H1 (cell line): ENCODE measurements at regions not wholly inside any gene's neighbourhood (a gene's known extent, or its start where the extent isn't known, plus 50 kb on each side); places are given as distances from the start of the nearest gene placed in this dataset.

Source experiments
- CTCF ChIA-PET: fragments of 300-600 bp; sonication (Branson Sonifier 250); formaldehyde crosslinking; loops from one replicate; lab custom pipeline; 2021; ENCODE audit not compliant: partially characterized antibody; lab: Charles Lee
- POLR2A ChIA-PET: fragments of 300-600 bp; sonication (Branson Sonifier 250); formaldehyde crosslinking; loops from one replicate; lab custom pipeline; 2021; ENCODE audit warnings: inconsistent platforms; ENCODE audit not compliant: partially characterized antibody; lab: Charles Lee
- DNase-seq, 2 experiments: peaks; one replicate each; pipeline versions ENCODE4 v3.0.0 to v3.0.0-alpha.2; 2010 to 2022; ENCODE audit warnings: low spot score in 2 of 2, low read depth in 1 of 2, mixed read lengths in 1 of 2
- FAIRE-seq: peaks from 2 replicates; lab custom pipeline; 2011; peaks lifted over from hg19 to GRCh38; lab: Jason Lieb, UNC
- H2AFZ ChIP-seq: 2 replicates; pipeline ENCODE4 v1.8.1; 2012; ENCODE audit warnings: low read length, inconsistent platforms
- H2AK5ac ChIP-seq: 2 replicates; pipeline ENCODE4 v1.6.1; 2013; ENCODE audit warnings: low read depth, low read length
- H2BK120ac ChIP-seq: replicated peaks from 2 replicates; pipeline ENCODE3; 2013; ENCODE audit warnings: low read depth, low read length, inconsistent platforms
- H2BK12ac ChIP-seq: 2 replicates; pipeline ENCODE4 v1.6.1; 2013; ENCODE audit warnings: low read depth, low read length
- H2BK15ac ChIP-seq: 2 replicates; pipeline ENCODE4 v1.6.1; 2013; ENCODE audit warnings: low read length
- H2BK20ac ChIP-seq: 2 replicates; pipeline ENCODE4 v1.6.1; 2013; ENCODE audit warnings: low read length
- H2BK5ac ChIP-seq: 2 replicates; pipeline ENCODE4 v1.6.1; 2013; ENCODE audit warnings: low read depth, low read length
- H3K14ac ChIP-seq: 2 replicates; pipeline ENCODE4 v1.6.1; 2013; ENCODE audit warnings: inconsistent platforms; ENCODE audit not compliant: insufficient read length
- H3K18ac ChIP-seq: 2 replicates; pipeline ENCODE4 v1.6.1; 2013; ENCODE audit warnings: low read length; ENCODE audit errors: extremely low read depth
- H3K23ac ChIP-seq: 2 replicates; pipeline ENCODE4 v1.6.1; 2013; ENCODE audit warnings: inconsistent platforms; ENCODE audit not compliant: insufficient read length
- H3K23me2 ChIP-seq: 2 replicates; pipeline ENCODE4 v1.6.1; 2013; ENCODE audit warnings: low read depth, low read length
- H3K27ac ChIP-seq: 2 replicates; pipeline ENCODE4 v1.6.1; 2011; ENCODE audit warnings: low read depth, low read length, inconsistent platforms
- H3K27me3 ChIP-seq, 4 experiments: replicated peaks in 1 of 4; 1 replicate in 1 of 4; 2 replicates in 3 of 4; pipeline versions ENCODE4 v1.6.1 to v1.8.1; 2011 to 2013; ENCODE audit warnings: low read length in 3 of 4, mild to moderate bottlenecking in 3 of 4, inconsistent platforms in 2 of 4, mixed read lengths in 2 of 4, moderate library complexity in 1 of 4; ENCODE audit not compliant: control insufficient read depth in 3 of 4, insufficient read depth in 3 of 4; ENCODE audit errors: extremely low read depth in 1 of 4
- H3K36me3 ChIP-seq, 4 experiments: 2 replicates each; pipeline versions ENCODE4 v1.6.1 to v1.8.1; 2011 to 2013; ENCODE audit warnings: mild to moderate bottlenecking in 4 of 4, low read length in 3 of 4, moderate library complexity in 2 of 4, control low read depth in 1 of 4, inconsistent platforms in 1 of 4; ENCODE audit not compliant: insufficient read depth in 4 of 4, control insufficient read depth in 2 of 4
- H3K4ac ChIP-seq: replicated peaks from 2 replicates; pipeline ENCODE3; 2013; ENCODE audit warnings: low read length, low read depth, mixed read lengths, inconsistent platforms; ENCODE audit not compliant: insufficient read length
- H3K4me1 ChIP-seq, 4 experiments: replicated peaks in 1 of 4; 1 replicate in 1 of 4; 2 replicates in 3 of 4; pipeline versions ENCODE4 v1.6.1 to v1.8.1; 2011 to 2013; ENCODE audit warnings: low read length in 3 of 4, inconsistent platforms in 2 of 4, mixed read lengths in 1 of 4; ENCODE audit not compliant: insufficient read depth in 4 of 4, control insufficient read depth in 3 of 4
- H3K4me2 ChIP-seq, 2 experiments: 2 replicates each; pipeline versions ENCODE4 v1.6.1 to v1.8.1; 2011 to 2013; ENCODE audit warnings: low read depth in 2 of 2, low read length in 2 of 2, control low read depth in 1 of 2, inconsistent platforms in 1 of 2, mild to moderate bottlenecking in 1 of 2; ENCODE audit not compliant: insufficient read depth in 1 of 2
- H3K4me3 ChIP-seq, 4 experiments: fragments of 200-600, 300-600 bp in 1 of 4; sonication (generic), shearing (Covaris generic), sonication (Bioruptor Twin) in 1 of 4; 2 replicates each; pipeline versions ENCODE4 v1.5.1 to v1.8.1; 2011 to 2016; ENCODE audit warnings: low read length in 4 of 4, low read depth in 3 of 4, control low read depth in 2 of 4, inconsistent platforms in 2 of 4, mild to moderate bottlenecking in 2 of 4, mixed read lengths in 1 of 4, moderate library complexity in 1 of 4; ENCODE audit not compliant: insufficient read depth in 2 of 4; ENCODE audit errors: extremely low read depth in 1 of 4
- H3K56ac ChIP-seq: replicated peaks from 2 replicates; pipeline ENCODE3; 2013; ENCODE audit warnings: low read depth, mild to moderate bottlenecking, mixed read lengths, low read length, inconsistent platforms; ENCODE audit not compliant: insufficient read length
- H3K79me1 ChIP-seq: 2 replicates; pipeline ENCODE4 v1.6.1; 2013; ENCODE audit warnings: low read depth, low read length, control low read depth
- H3K79me2 ChIP-seq, 2 experiments: 2 replicates each; pipeline versions ENCODE4 v1.6.1 to v1.8.1; 2012 to 2013; ENCODE audit warnings: low read length in 2 of 2, mild to moderate bottlenecking in 2 of 2, inconsistent platforms in 1 of 2; ENCODE audit not compliant: insufficient read depth in 2 of 2, control insufficient read depth in 1 of 2
- H3K9ac ChIP-seq, 4 experiments: replicated peaks in 1 of 4; 1 replicate in 1 of 4; 2 replicates in 3 of 4; pipeline versions ENCODE4 v1.6.1 to v1.8.1; 2011 to 2013; ENCODE audit warnings: low read depth in 3 of 4, low read length in 3 of 4, control low read depth in 2 of 4, mild to moderate bottlenecking in 2 of 4, moderate library complexity in 2 of 4, inconsistent platforms in 1 of 4; ENCODE audit errors: extremely low read depth in 1 of 4
- H3K9me3 ChIP-seq, 2 experiments: 2 replicates each; pipeline versions ENCODE4 v1.6.1 to v1.8.1; 2012 to 2013; ENCODE audit warnings: mild to moderate bottlenecking in 2 of 2, moderate library complexity in 2 of 2, control low read depth in 1 of 2, inconsistent platforms in 1 of 2, low read depth in 1 of 2, low read length in 1 of 2, mixed read lengths in 1 of 2; ENCODE audit not compliant: insufficient read depth in 2 of 2
- H4K20me1 ChIP-seq, 2 experiments: replicated peaks in 1 of 2; 2 replicates each; pipeline versions ENCODE3 to v1.8.1; 2011 to 2013; ENCODE audit warnings: inconsistent platforms in 2 of 2, low read length in 2 of 2, mild to moderate bottlenecking in 1 of 2; ENCODE audit not compliant: insufficient read depth in 2 of 2, control insufficient read depth in 1 of 2
- H4K5ac ChIP-seq: 2 replicates; pipeline ENCODE4 v1.6.1; 2013; ENCODE audit warnings: low read length, low read depth, mixed read lengths, inconsistent platforms; ENCODE audit not compliant: insufficient read length
- H4K8ac ChIP-seq: 2 replicates; pipeline ENCODE4 v1.8.0; 2013; ENCODE audit warnings: mild to moderate bottlenecking, moderate library complexity, low read length, inconsistent platforms; ENCODE audit not compliant: insufficient read depth; ENCODE audit errors: extremely low read depth
- H4K91ac ChIP-seq: replicated peaks from 2 replicates; pipeline ENCODE3; 2013; ENCODE audit warnings: low read length, mixed read lengths, inconsistent platforms; ENCODE audit not compliant: insufficient read length
- ASH2L ChIP-seq: fragments of 200-600, 300-600 bp; sonication (generic); IDR thresholded peaks from one replicate; pipeline ENCODE4 v1.7.1; 2017; ENCODE audit warnings: low read length
- CTBP2 ChIP-seq: IDR thresholded peaks from 2 replicates; pipeline ENCODE4 v1.7.0; 2011; ENCODE audit warnings: borderline replicate concordance, mild to moderate bottlenecking, moderate library complexity, mixed read lengths, low read length; ENCODE audit not compliant: insufficient read depth, insufficient read length
- GABPA ChIP-seq: IDR thresholded peaks from 2 replicates; pipeline ENCODE4 v1.6.1; 2011; ENCODE audit warnings: mild to moderate bottlenecking, low read length, moderate library complexity, borderline replicate concordance; ENCODE audit not compliant: insufficient read depth
- MAX ChIP-seq: IDR thresholded peaks from 2 replicates; pipeline ENCODE4 v1.6.1; 2012; ENCODE audit warnings: inconsistent platforms
- SAP30 ChIP-seq: fragments of 300-600 bp; sonication (generic); IDR thresholded peaks from 2 replicates; pipeline ENCODE4 v1.7.1; 2012; ENCODE audit warnings: low read length, moderate library complexity, mild to moderate bottlenecking, inconsistent platforms; ENCODE audit not compliant: insufficient read depth, insufficient replicate concordance
- SIN3A ChIP-seq, 2 experiments: IDR thresholded peaks in 1 of 2; conservative IDR thresholded peaks in 1 of 2; 2 replicates each; pipeline ENCODE4 v1.6.1; 2011 to 2012; ENCODE audit warnings: low read length in 2 of 2, improper control_type of control experiment in 1 of 2, low read depth in 1 of 2, mild to moderate bottlenecking in 1 of 2
- SIX5 ChIP-seq: IDR thresholded peaks from 2 replicates; pipeline ENCODE4 v1.6.1; 2011; ENCODE audit warnings: mild to moderate bottlenecking, low read depth, low read length
- SP1 ChIP-seq: IDR thresholded peaks from 2 replicates; pipeline ENCODE4 v1.6.1; 2011; ENCODE audit warnings: low read depth, low read length
- SP4 ChIP-seq: IDR thresholded peaks from 2 replicates; pipeline ENCODE4 v1.6.1; 2012; ENCODE audit warnings: low read length, inconsistent platforms
- SRF ChIP-seq: IDR thresholded peaks from 2 replicates; pipeline ENCODE4 v1.6.1; 2011; ENCODE audit warnings: mild to moderate bottlenecking, low read depth, low read length, moderate library complexity
- SUZ12 ChIP-seq: fragments of 200-600 bp; sonication (generic); IDR thresholded peaks from 2 replicates; pipeline ENCODE4 v1.6.1; 2012; ENCODE audit warnings: mild to moderate bottlenecking, inconsistent platforms, low read length, moderate library complexity, mixed read lengths
- YY1 ChIP-seq: IDR thresholded peaks from 2 replicates; pipeline ENCODE4 v1.6.1; 2011; ENCODE audit warnings: low read depth, mild to moderate bottlenecking, low read length
- WGBS, 2 experiments: shearing (Covaris generic) in 1 of 2; methylation state at CpG; one replicate each; pipeline versions ENCODE4 v1.1.6 to v1.1.7; 2013 to 2015; ENCODE audit warnings: low lambda C conversion rate in 2 of 2, mixed read lengths in 2 of 2, inconsistent platforms in 1 of 2, low coverage in 1 of 2, missing lambda C conversion rate in 1 of 2; ENCODE audit not compliant: insufficient replicate concordance in 2 of 2, insufficient coverage in 1 of 2, insufficient read length in 1 of 2; ENCODE audit errors: extremely low coverage in 1 of 2, missing lambda C conversion rate in 1 of 2; 5-methylcytosine and 5-hydroxymethylcytosine counted together
- TF ChIP-seq, protein P1 (sequence below): IDR thresholded peaks from 2 replicates; pipeline ENCODE4 v1.6.1; 2011; ENCODE audit warnings: low read depth, mild to moderate bottlenecking, low read length; ENCODE audit not compliant: insufficient read depth

GRCh38 chr7:1342090-1342640 lies 109.5 kb downstream of the UNCX start:
- DNase-seq (no peak), FAIRE-seq (no peak)
- Histone ChIP-seq H3K4ac (no peak overlapping the region), H3K79me2 (no peaks in the 10 kb centered on the region), H3K56ac (no peak overlapping the region), H3K4me3 (no peak overlapping the region), H3K27me3 (no peaks in the 10 kb centered on the region), H3K23me2 (no peaks in the 10 kb centered on the region), H4K20me1 (no peaks in the 10 kb centered on the region), H2BK12ac (no peak overlapping the region), H2BK15ac (no peak overlapping the region), H2BK20ac (no peak overlapping the region), H2BK5ac (no peak overlapping the region), H3K36me3 (no peaks in the 10 kb centered on the region), H3K9ac (no peak overlapping the region), H3K14ac (no peak overlapping the region), H3K79me1 (no peaks in the 10 kb centered on the region), H3K23ac (no peak overlapping the region), H2AFZ (no peak overlapping the region), H3K27ac (no peak overlapping the region), H3K4me2 (no peak overlapping the region), H2BK120ac (no peak overlapping the region), H3K18ac (no peak overlapping the region), H3K9me3 (no peaks in the 10 kb centered on the region), H4K91ac (no peak overlapping the region), H4K8ac (no peak overlapping the region; the same call in 1 of the 2 replicates), H3K4me1 (no peaks in the 10 kb centered on the region), H2AK5ac (no peak overlapping the region), H4K5ac (no peak overlapping the region)
- 93% methylated on average over 9 of the region's 12 CpGs; no CpG with 5 or more reads in 1 of the 2 experiments for WGBS, 2 experiments
- CTCF ChIA-PET: no interaction called here
- POLR2A ChIA-PET: no interaction called here
- TF ChIP-seq GABPA (no peak), YY1 (no peak), SP1 (no peak), SP4 (no peak), MAX (no peak), SRF (no peak), SIX5 (no peak), SIN3A (conservative IDR thresholded peaks at IDR 0.05 in 1 of 2, IDR thresholded peaks at IDR 0.05 in 1 of 2; ENCODE audit: low read depth in 1 of 2, low read length in 2 of 2) (no peak), CTBP2 (no peak), ASH2L (no peak), SAP30 (no peak), SUZ12 (no peak)
- TF ChIP-seq, protein P1, sequence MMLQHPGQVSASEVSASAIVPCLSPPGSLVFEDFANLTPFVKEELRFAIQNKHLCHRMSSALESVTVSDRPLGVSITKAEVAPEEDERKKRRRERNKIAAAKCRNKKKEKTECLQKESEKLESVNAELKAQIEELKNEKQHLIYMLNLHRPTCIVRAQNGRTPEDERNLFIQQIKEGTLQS: no peak
